KMS-11 (cell line): ENCODE measurements at regions not wholly inside any gene's neighbourhood (a gene's known extent, or its start where the extent isn't known, plus 50 kb on each side); places are given as distances from the start of the nearest gene placed in this dataset.

Experiments
- H2AFZ ChIP-seq: fragments of 200-600 bp; sonication (generic); 2 replicates; pipeline ENCODE4 v1.6.1; 2016; ENCODE audit warnings: antibody characterized with exemption, mixed run types, low read depth
- H3K27ac ChIP-seq: fragments of 200-600 bp; sonication (generic); 2 replicates; pipeline ENCODE4 v1.6.1; 2016; ENCODE audit warnings: mild to moderate bottlenecking, mixed run types
- H3K27me3 ChIP-seq: fragments of 200-600 bp; sonication (generic); 2 replicates; pipeline ENCODE4 v1.6.1; 2017; ENCODE audit warnings: mild to moderate bottlenecking, low read depth, mixed run types, moderate library complexity; ENCODE audit not compliant: insufficient read depth
- H3K36me3 ChIP-seq: fragments of 200-600 bp; sonication (generic); 2 replicates; pipeline ENCODE4 v1.6.1; 2017; ENCODE audit warnings: mild to moderate bottlenecking, mixed run types; ENCODE audit not compliant: insufficient read depth
- H3K4me1 ChIP-seq: fragments of 200-600 bp; sonication (generic); 2 replicates; pipeline ENCODE4 v1.6.1; 2016; ENCODE audit warnings: mild to moderate bottlenecking, low read depth, mixed run types; ENCODE audit not compliant: poor library complexity, severe bottlenecking
- H3K4me2 ChIP-seq: fragments of 200-600 bp; sonication (generic); 2 replicates; pipeline ENCODE4 v1.7.0; 2016; ENCODE audit warnings: mild to moderate bottlenecking, mixed run types
- H3K4me3 ChIP-seq: fragments of 200-600 bp; sonication (generic); IDR thresholded peaks from 2 replicates; pipeline ENCODE4 v1.6.1; 2017; ENCODE audit warnings: low read depth, low read length, mixed read lengths; ENCODE audit not compliant: insufficient read depth
- H3K79me2 ChIP-seq: fragments of 200-600 bp; sonication (generic); 2 replicates; pipeline ENCODE4 v1.6.1; 2016; ENCODE audit warnings: low read depth, mixed run types; ENCODE audit not compliant: insufficient read depth
- H3K9ac ChIP-seq: fragments of 200-600 bp; sonication (generic); 2 replicates; pipeline ENCODE4 v1.6.1; 2016; ENCODE audit warnings: mild to moderate bottlenecking, mixed run types
- H4K20me1 ChIP-seq: fragments of 200-600 bp; sonication (generic); 2 replicates; pipeline ENCODE4 v1.6.1; 2016; ENCODE audit warnings: mild to moderate bottlenecking, mixed run types; ENCODE audit not compliant: insufficient read depth
- CTCF ChIP-seq: fragments of 200-600 bp; sonication (generic); conservative IDR thresholded peaks from 2 replicates; pipeline ENCODE4 v1.6.1; 2017; ENCODE audit warnings: low read depth, mild to moderate bottlenecking, antibody characterized with exemption, low read length, moderate library complexity, mixed read lengths

- no peaks in the 10 kb centered on the region for H3K79me2 ChIP-seq
- no peak for TF ChIP-seq CTCF
- no peaks in the 10 kb centered on the region for H3K36me3 ChIP-seq
These were observed 810.1 kb upstream of the ZEB2 start for GRCh38 chr2:145329971-145330370.

GRCh38 chr2:145325485-145325884 is 805.6 kb upstream of the ZEB2 start:
- H3K4me3 ChIP-seq: no peak overlapping the region
- no peak overlapping the region for H3K9ac ChIP-seq
- no peaks in the 10 kb centered on the region for H3K27me3 ChIP-seq
- no peak overlapping the region for H3K4me2 ChIP-seq
- no peak overlapping the region for H3K27ac ChIP-seq
- H3K4me1 ChIP-seq: no peaks in the 10 kb centered on the region
- no peaks in the 10 kb centered on the region for H3K79me2 ChIP-seq
- no peaks in the 10 kb centered on the region for H3K36me3 ChIP-seq
- H2AFZ ChIP-seq: no peak overlapping the region
- no peaks in the 10 kb centered on the region for H4K20me1 ChIP-seq
- TF ChIP-seq CTCF: no peak

More at GRCh38 chr2:145329971-145330370, 810.1 kb upstream of the ZEB2 start:
- Histone ChIP-seq H3K27me3 (no peaks in the 10 kb centered on the region), H3K4me3 (no peak overlapping the region), H3K4me1 (no peaks in the 10 kb centered on the region), H3K9ac (no peak overlapping the region), H2AFZ (no peak overlapping the region), H4K20me1 (no peaks in the 10 kb centered on the region), H3K4me2 (no peak overlapping the region), H3K27ac (no peak overlapping the region)

- Histone ChIP-seq H3K36me3 (no peaks in the 10 kb centered on the region), H3K27ac (no peak overlapping the region), H3K79me2 (no peaks in the 10 kb centered on the region), H3K27me3 (no peaks in the 10 kb centered on the region), H3K9ac (no peak overlapping the region), H2AFZ (no peak overlapping the region), H3K4me3 (no peak overlapping the region), H3K4me1 (no peaks in the 10 kb centered on the region), H3K4me2 (no peak overlapping the region), H4K20me1 (no peaks in the 10 kb centered on the region)
- no peak for TF ChIP-seq CTCF
These were observed 804.8 kb upstream of the ZEB2 start for GRCh38 chr2:145324748-145325147.

- no peak overlapping the region for H3K4me2 ChIP-seq
- TF ChIP-seq CTCF: no peak
- no peaks in the 10 kb centered on the region for H3K79me2 ChIP-seq
- H2AFZ ChIP-seq: no peak overlapping the region
- H3K27me3 ChIP-seq: no peaks in the 10 kb centered on the region
- H3K4me3 ChIP-seq: no peak overlapping the region
- H4K20me1 ChIP-seq: no peaks in the 10 kb centered on the region
- no peak overlapping the region for H3K9ac ChIP-seq
- no peak overlapping the region for H3K27ac ChIP-seq
- H3K4me1 ChIP-seq: no peaks in the 10 kb centered on the region
- H3K36me3 ChIP-seq: no peaks in the 10 kb centered on the region
These were observed 803.6 kb upstream of the ZEB2 start for GRCh38 chr2:145323512-145323911.
